NCI-H1092 (cell line): ENCODE measurements at regions not wholly inside any gene's neighbourhood (a gene's known extent, or its start where the extent isn't known, plus 50 kb on each side); places are given as distances from the start of the nearest gene placed in this dataset.

ENCODE experiments used
- DNase-seq: peaks from one replicate; lab custom pipeline; 2025; lab: John Stamatoyannopoulos, UW

DNA sequence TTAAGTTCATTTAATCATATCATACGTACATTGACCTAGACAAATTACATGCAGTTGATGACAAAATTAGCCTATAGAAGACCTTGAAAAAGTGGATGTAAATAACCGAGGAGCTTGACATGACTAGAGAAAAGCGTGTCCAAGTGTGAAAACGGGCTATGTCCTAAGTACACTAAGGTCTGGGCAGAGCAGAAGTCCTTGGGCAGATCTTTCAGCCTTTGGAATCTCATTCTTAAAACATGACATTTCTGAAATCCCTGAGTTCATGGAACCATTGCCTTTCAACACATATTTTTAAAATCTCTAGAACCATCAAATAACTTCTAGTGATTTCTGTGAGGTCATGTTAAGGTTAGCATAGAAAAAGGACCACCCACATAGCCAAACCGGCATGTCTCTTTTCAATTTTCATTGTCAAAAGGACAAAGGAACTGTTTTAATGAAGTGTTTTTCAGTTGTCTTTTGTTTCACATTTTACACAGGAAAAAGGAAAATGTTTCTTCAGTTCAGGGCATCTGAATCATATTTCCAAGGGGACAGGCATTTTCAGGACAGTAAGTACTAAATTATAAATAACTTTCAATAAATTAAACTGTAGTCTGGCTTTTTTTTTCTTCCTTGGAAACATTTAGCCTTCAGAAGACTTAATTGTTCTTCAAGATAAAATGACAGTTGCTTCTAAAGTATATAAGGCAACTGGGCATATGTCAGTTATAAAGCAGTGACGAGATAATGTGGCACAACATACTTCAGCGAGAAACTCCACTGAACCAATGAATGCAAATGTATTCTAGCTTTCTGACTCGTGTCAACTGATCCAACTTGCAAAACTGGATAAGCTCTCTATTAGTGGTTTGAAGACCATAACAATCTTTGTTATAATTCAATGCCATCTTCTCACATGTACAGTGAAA lies 416.8 kb downstream of the NFIB start:
- DNase-seq, result no peak

DNA sequence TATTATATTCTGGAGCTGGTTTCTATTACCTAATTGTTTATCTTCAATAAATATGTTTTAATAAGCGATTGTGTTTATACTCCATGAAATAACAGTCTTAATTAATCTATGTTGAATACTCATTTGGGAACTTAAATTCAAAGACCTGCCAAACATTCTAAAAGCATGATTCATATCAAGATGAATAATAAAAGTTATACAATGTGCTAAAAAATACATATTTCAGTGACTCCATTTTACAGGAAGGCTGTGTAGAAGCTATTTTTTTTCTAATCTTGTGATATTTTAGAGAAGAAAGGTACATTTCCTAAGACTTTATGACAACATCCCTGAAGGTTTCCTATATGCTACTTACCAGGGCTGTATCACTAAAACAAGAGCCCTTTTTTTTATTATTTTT lies 417.9 kb downstream of the NFIB start:
- no peak for DNase-seq

DNA sequence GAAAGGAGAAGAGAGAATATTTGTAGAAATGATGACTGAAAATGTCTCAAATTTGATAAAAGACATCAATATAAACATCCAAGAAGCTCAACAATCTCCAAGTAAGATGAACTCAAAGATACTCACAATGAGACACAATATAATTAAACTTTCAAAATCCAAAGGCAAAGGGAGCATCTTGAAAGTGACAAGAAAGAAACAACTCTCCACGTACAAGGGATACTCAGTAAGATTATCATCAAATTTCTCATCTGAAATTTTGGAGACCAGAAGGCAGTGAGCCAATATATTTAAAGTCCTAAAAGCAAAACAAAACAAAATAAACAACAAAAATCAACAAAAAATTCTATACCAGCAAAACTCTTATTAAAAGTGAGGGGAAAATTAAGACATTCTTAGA lies 428.7 kb downstream of the NFIB start:
- no peak for DNase-seq

DNA sequence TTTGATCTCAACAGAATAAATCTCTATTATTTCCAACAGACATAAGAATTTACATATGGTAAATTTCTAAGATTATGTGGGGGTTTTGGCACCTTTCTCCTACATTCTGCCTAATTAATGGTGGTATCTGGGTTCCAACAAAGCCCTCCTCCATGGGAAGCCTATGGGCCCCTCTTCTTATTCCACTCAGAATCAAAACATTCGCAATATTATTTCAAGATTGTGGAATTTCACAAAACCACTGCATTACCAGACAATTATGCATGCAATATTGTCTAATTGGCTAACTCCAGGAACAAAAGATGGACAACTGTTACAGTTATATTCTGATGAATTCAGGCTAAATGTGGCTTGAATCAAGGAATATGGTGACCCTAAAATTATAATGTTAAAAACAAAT lies 434.0 kb downstream of the NFIB start:
- no peak for DNase-seq

DNA sequence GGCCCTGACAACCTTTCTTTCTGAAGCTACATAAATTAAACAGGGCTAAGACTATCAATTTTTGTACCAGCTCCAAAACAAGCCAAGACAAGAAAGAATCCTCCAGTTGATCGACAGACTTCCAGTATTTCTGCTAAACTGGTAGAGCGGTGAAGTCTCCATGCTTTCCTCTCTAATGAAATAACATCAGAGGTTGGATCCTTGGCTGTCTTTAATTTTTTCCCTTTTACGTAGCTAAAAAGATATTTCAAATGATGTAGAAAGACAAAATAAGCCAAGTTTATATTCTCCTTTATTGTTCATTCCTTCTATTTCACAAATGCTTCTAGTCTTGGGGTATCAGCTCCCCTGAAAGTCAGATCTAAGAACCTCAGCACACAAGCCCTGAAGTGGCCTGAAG lies 434.9 kb downstream of the NFIB start:
- no peak for DNase-seq

DNA sequence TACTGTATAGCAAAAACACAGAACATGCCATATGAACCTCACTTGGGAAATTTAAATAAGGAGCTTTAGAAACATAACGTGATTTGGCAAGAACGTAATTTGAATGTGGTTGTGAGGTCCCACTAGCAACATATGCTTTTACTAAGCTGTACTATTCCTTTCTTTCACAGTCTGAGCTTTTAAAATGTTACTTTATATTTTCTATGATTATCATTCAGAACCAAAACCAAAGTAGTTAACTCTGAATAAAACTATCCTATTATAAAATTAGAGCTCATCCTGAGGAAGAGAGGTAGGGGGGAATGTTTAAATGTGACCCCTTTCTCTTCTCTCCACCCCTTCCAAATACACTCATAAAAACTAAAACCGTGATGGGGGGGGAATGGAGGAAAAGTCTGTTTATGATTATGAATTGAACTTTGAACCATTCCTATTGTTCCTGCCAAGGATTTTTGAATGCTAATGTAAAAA lies 435.7 kb downstream of the NFIB start:
- DNase-seq, result no peak

DNA sequence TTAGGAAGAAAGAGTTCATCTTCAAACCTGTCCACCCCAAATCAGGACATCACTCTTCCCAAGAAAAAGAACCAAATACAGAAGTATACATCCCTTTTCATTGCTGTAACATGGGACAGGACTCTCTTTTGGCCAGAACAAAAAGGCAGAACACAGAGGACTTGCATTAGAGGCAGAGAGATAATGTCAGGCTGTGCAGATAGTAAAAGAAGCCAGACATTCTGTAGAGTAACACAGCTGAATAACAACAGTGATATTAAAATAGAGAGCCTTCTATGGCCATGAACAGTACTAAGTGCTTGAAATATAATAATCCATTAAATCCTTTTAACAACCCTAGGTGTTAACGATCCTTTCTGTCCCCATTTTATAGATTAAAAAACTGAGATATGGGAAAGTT lies 437.2 kb downstream of the NFIB start:
- no peak for DNase-seq

DNA sequence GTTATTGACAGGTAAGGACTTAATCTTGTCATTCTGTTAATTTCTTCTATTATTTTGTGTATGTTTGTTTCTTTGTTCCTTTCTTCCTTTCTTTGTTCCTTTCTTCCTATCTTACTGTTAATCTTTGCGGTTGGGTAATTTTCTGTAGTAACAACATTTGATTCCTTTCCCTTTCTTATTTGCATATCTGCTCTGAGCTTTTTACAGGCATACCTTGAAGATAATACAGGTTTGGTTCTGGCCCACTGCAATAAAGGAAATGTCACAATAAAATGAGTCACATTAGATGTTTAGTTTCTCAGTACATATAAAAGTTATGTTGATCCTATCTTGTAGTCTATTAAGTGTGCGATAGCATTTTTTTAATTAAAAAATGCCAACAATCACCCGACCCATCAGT lies 440.7 kb downstream of the NFIB start:
- no peak for DNase-seq

DNA sequence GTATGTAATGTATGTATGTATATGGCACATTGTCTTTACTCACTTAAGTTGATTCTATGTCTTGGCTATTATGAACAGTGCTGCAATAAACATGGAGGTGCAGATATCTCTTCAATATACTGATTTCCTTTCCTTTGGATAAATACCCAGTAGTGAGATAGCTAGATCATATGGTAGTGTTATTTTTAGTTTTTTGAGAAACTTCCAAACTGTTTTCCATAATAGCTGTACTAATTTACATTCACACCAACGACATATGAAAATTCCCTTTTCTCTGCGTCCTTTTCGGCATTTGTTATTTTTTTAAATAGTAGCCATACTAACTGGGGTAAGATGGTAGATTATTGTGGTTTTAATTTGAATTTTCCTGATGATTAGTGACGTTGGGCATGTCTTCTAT lies 445.6 kb downstream of the NFIB start:
- DNase-seq, result no peak

DNA sequence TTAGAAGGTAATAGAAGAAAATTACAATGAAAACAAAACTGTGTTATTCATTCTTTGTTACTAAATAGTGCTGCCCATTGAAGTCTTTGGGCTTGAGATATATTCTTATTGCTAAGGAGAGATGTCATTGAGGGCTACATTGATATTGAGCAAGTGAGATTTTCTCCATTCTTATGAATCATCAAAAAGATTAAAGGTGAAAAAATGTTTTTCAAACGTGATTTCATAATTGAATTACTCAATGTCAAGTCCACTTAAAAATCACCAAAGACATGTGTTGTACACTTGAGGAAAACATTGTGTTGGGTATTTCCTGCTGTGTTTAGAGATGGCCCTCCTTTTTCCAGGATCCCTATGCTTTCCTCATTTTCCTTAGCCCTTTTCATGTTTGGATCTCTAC lies 448.1 kb downstream of the NFIB start:
- DNase-seq, result no peak

DNA sequence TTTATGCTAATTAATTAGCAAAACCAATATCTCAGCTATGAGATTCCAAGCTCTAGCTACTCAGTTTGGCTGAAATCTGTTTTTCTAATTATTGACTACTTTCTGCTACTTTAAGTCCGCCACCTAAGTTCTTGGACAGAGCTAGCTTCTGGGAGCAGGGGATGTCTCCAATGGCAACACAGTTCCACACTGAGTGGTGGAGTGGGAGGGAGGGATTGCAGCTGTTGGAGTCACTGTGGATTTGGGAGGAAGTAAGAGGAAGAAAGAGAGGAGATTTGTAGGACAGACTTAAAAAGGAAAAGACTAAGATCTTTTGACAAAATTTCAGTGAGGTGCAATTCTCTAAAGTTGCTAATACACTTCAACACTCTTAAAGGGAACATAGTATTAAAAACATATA lies 450.8 kb downstream of the NFIB start:
- DNase-seq, result no peak

DNA sequence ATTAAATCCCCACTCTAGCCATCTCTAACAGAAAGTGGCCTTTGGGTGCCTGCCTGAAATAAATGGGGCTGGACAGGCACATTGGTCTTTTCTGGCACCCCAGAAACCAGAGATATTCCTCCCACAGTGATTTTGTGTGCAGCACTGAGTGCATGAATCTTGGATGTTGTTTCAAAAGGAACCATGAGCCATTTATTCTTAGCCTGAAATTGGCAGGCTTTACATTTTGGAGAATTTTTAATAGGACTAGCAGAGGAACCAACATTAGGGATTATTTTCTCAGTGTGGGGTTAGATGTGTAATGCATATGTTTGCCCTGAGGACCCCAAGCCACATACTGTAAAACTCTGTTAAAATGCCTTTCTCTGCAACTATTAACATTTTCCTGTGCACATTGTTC lies 451.3 kb downstream of the NFIB start:
- no peak for DNase-seq

DNA sequence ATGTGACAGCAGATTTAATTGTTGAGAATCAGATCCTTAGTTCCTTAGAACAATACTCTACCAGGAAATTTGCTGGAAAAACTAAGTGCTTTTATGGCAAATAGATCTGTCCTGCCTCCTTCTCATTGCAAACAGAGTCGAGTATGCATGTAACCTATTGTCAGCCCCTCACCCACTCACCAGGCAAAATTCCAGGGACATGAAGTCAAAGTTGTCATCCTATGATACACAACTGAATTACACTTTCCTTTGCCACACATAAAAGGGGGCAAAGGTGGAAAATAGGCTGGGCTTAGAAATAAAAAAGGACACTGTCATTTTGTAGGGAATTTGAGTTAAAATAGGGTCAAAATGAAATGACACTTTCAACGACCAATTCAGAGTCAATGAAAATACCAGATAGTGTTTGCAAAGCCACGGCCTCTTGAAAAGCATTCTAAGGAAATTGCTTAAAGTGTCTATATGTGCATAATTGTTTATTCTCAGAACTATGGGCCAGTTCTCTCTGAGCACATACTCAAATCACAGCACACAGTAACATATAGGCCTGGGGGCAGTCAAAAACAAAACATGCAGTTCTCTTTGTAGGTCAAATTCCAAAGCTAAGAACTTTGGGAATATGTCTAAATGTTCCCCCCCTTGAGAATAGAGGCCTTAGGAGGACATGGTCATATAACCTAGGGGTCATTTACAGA lies 452.8 kb downstream of the NFIB start:
- no peak for DNase-seq

DNA sequence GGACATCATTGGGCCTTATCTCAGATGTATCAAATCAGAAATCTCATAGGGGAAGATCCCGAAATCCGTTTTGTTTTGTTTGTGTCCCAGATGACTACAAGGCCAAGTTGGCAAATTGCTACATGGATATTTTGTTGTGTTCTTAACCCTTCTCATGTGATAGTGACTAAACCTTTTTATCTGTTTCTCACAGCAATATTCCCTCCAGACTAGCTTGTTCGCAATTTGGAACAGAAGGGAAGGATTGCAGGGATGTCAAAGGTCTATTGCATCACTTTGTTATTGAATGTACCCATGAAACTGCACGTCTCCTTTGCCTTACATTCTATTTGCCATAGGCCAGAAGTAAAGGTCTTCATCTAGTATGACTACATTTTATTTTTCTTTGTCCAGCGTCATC lies 453.9 kb downstream of the NFIB start:
- DNase-seq, result no peak

DNA sequence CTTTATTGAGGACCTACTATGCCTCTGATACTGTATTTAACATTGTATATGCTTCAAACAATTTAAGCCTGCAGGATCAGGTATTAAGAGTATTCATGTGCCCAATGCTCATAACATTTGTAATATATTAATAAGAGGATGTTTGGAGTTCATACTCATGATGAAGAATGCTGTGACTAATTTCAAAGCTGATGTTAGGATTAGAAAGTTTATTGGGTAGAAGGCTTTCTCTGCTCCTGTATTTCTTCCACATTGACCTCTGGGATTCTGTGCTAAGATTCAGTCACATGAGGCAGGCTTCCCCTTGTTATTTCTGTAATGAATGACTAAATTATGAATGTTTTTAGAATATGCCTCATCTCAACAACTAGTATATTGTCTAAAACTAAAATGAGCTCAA lies 456.4 kb downstream of the NFIB start:
- no peak for DNase-seq

DNA sequence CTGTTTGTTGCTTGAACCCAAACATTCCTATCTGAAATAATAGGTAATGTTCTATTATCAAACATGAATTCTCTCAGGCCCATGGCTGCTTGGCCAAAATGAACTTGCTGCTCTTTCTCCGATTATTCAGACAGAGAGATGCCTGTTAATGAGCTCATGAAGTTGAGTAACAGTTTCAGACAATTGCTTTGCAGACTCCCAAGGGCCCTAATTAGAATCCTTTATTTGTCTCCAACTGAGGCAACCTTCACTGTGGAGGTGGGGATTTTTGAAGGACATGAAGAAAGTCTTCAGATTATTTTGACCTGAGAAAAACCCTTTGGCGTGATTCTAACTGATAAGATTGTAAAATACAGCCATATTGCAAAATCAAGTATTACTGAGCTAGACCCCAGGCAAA lies 466.7 kb downstream of the NFIB start:
- no peak for DNase-seq

DNA sequence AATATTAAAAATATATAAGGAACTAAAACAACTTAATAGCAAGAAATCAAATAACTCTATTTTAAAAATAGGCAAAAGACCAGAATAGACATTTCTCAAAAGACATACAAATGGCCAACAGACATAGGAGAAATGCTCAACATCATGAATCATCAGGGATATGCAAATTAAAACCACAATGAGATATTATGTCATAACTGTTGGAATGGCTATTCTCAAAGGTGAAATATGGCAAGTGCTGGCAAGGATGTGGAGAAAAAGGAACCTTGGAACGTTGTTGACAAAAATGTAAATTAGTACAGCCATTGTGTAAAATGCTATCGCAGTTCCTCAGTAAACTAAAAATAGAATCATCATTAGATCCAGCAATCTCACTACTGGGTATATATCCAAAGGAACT lies 468.5 kb downstream of the NFIB start:
- DNase-seq, result no peak

DNA sequence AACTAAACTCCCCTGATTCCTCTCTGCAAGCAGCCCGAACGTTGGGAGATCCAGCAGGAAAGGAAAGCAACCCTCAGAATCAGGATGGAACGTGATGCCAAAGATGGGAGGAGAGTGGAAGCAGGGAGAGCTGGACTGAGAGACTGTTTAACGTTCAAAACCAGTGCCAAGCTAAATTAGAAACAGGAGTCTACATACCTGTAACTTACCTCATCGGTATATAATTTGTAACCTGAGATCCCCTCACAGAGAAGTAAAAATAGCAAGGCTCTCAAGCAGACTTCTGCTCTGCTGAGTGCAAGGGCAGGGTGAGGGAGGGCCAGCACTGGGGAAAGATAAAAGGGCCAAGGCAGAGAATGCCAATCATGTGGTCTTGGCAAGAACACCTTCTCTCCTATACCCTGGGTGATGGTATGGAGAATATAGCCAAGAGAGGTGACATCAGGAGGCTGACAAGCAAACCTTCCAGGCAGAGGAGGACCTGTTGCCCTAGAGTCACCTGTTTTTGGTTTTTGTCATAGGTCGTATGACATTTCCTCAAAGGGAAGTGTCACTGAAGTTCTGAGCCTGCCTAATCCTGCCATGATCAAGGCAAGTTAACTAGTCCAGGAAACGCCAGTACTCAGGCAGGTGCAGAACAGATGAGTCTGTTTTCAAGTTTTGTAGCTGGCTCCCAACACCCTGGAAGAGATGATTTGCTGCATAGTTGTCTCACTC lies 472.0 kb downstream of the NFIB start:
- DNase-seq, result no peak

DNA sequence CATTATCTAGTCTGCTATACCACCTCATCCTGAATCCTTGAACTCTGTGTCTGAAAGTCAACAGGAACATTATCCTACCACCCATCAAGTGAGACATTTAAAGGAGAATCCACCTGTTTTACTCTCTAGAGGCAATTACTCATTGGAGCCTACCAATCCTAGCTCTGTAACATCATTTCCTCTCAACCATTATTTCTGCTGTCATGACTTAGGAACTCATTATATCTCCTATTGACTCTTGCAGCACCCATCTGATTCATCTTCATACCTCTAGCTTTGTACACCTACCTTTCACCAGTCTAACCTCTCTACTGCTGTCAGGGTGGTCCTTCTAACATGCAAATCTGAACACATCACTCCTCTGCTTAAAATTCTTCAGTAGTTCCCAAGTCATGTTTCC lies 481.5 kb downstream of the NFIB start:
- no peak for DNase-seq

DNA sequence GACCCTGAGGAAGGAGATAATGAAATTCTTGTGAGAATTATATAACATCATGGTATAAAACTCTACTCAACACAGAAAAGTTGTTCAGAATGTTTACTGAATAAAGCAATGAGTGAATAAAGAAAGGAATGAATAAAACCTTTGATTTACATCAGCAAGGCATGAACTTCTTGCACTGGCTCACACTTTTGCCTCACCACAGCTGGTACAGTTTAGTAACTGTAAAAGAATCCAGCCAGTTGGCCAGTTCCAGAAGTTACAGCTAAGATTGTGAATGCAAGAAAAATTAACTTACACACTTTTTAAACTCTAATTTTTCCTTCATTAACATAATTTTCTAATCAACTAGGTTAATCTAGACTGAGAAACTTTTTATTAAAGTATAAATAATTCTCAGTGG lies 490.9 kb downstream of the NFIB start:
- no peak for DNase-seq

DNA sequence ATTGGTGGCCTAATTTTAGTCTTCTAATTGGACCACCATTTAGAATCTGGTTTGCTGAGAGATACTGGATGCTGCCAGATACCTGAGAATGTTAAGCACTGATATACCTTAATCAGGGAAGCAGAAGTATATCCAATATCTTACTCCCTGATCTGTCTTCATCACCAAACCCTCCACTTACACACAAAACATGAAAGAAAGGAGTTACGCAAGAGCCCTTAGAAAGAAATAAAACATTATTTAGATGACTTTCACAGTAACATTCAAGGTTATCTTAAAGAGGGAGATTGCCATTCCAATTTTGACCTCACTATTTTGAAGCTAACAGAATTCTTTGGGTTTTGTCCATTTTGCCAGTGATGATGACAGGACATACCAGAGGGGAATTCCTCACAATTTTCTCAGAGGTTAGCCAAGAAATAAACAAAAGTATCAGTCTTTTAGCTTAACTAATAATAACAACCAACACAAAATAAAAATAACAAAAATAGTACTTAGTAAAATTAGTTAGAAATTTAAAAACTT lies 496.1 kb downstream of the NFIB start:
- no peak for DNase-seq

DNA sequence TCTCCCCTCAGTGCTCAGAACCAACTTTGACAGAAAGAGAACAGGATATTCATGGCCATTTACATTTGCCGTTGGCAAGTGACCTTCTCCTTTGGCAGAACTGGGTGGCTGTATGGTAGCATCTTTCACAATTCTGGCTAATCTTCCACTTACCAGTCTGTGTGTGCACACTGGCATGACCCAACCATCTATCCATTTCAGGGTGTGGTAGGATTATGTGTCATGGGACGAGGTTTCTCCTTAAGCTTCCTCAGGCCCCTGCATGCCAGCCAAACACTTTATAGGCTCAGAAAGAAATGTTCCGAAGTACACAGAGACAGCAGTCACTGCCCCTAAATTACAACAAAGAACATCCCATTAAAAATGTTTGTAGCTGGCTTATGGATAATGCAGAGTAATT lies 497.1 kb downstream of the NFIB start:
- no peak for DNase-seq
